Activated CD4-positive, alpha-beta memory T cell treated with anti-CD3 and anti-CD28 coated beads for 36 hours (primary cell): ENCODE measurements at regions not wholly inside any gene's neighbourhood (a gene's known extent, or its start where the extent isn't known, plus 50 kb on each side); places are given as distances from the start of the nearest gene placed in this dataset.

Source experiments
- CTCF ChIA-PET: fragments of 350-600 bp; sonication (Branson Sonifier 250); formaldehyde crosslinking; loops from one replicate; lab custom pipeline; 2021; ENCODE audit warnings: antibody characterized with exemption, inconsistent platforms; lab: Charles Lee
- POLR2A ChIA-PET: fragments of 350-600 bp; sonication (Branson Sonifier 250); formaldehyde crosslinking; loops from one replicate; lab custom pipeline; 2021; ENCODE audit warnings: antibody characterized with exemption; lab: Charles Lee
- DNase-seq: peaks from one replicate; pipeline ENCODE4 v3.0.0-alpha.2; 2020
- H3K27ac Mint-ChIP-seq: one replicate; pipeline ENCODE4 v1.8.0; 2021; ENCODE audit warnings: mixed read lengths
- H3K27me3 Mint-ChIP-seq: one replicate; pipeline ENCODE4 v1.8.0; 2021; ENCODE audit warnings: mixed read lengths
- H3K36me3 Mint-ChIP-seq: one replicate; pipeline ENCODE4 v1.8.0; 2021; ENCODE audit warnings: mixed read lengths
- H3K4me1 Mint-ChIP-seq: one replicate; pipeline ENCODE4 v1.8.0; 2021; ENCODE audit warnings: low read depth, mixed read lengths
- H3K4me3 Mint-ChIP-seq: one replicate; pipeline ENCODE4 v1.8.0; 2021; ENCODE audit warnings: mild to moderate bottlenecking, mixed read lengths
- H3K9me3 Mint-ChIP-seq: one replicate; pipeline ENCODE4 v1.8.0; 2021; ENCODE audit warnings: mixed read lengths
- intact Hi-C: fragments of 100-400 bp; cut with micrococcal nuclease; formaldehyde crosslinking; loops from one replicate; pipeline ENCODE4 v1.15.1; 2023

DNA sequence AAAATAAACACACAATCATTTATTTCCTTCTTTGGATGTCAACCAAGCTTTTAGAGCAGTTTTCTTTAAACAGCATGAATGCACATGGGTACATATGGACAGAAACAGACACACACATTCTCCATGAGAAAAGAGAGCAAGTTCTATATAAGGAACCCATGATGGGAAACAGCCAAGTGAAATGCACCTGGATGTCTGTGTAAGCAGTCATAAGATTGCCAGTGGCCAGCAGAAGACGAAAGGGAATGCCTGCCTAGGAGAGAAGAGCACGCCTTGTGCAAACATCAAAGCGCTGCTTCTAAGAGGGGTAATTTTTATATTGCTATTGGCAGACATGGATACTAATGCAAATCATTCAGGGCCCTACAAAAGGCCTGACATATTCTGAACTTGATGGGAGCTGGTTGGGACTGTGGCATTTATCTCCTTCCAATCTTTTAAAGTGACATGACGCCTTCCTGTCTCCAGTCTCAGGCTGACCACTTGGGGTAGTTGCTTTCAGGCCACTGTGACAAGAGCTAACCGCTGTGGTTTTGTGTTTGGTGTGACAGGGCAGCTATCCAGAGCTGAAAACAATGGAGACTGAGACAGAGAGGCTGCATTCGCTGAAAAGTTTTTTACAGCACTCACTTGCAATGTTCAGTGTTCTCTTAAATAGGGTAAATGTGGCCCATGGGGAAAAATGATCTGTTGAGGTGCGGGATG is 75.0 kb upstream of the DPT start:
- DNase-seq: no peak
- ChIA-PET POLR2A (no interaction called here), CTCF (no interaction called here)
- intact Hi-C loops: no loop called here
- Mint-ChIP-seq H3K36me3 (no peaks in the 10 kb centered on the region), H3K4me1 (no peaks in the 10 kb centered on the region), H3K4me3 (no peak overlapping the region), H3K27me3 (peaks cover 6% of the 10 kb centered on the region), H3K27ac (no peak overlapping the region), H3K9me3 (no peaks in the 10 kb centered on the region)

DNA sequence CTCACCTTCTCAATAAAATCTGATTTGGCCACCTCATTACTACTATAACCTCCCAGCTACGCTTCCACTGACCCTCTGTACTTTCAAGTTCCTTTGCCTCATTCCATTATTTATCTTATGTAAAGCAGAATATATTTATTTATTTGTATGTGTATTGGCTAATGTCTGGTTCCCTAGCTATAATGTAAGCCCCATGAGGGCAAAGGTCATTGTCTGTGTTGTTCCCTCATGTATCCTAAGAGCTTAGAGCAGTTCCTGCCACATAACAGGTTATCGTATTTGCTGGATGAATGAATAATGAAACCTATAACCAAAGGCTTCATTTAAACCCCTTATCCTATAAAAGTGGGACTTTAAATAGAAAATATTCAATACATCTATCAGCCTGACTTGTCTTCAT is 77.9 kb upstream of the DPT start:
- Mint-ChIP-seq H3K27ac (no peak overlapping the region), H3K36me3 (no peaks in the 10 kb centered on the region), H3K4me3 (no peak overlapping the region), H3K4me1 (no peaks in the 10 kb centered on the region), H3K9me3 (no peaks in the 10 kb centered on the region), H3K27me3 (peaks cover 9% of the 10 kb centered on the region)
- intact Hi-C loops: no loop called here
- POLR2A ChIA-PET: no interaction called here
- no peak for DNase-seq
- CTCF ChIA-PET: no interaction called here

DNA sequence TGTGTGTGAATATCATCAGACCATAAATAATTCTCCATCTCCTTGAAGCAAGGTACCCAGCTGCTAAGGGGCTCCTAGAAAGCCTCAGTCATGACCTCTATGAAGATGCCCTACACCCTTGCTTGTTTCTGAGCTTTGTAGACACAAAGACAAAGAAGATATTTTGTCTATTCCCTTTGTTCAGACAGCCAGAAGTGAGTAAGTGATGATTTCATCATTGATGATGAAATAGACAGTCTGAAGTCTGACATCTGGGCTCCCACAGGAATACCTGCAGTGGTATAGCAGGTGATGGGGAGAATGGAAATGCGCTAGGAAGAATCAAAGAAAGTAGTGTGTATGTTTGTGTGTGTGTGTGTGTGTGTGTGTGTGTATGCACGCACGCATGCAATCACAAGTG is 82.2 kb upstream of the DPT start:
- Mint-ChIP-seq H3K4me1 (no peaks in the 10 kb centered on the region), H3K9me3 (no peaks in the 10 kb centered on the region), H3K4me3 (no peak overlapping the region), H3K27me3 (peaks cover 12% of the 10 kb centered on the region), H3K36me3 (no peaks in the 10 kb centered on the region), H3K27ac (no peak overlapping the region)
- no peak for DNase-seq
- CTCF ChIA-PET: no interaction called here
- intact Hi-C loops: no loop called here
- POLR2A ChIA-PET: no interaction called here

DNA sequence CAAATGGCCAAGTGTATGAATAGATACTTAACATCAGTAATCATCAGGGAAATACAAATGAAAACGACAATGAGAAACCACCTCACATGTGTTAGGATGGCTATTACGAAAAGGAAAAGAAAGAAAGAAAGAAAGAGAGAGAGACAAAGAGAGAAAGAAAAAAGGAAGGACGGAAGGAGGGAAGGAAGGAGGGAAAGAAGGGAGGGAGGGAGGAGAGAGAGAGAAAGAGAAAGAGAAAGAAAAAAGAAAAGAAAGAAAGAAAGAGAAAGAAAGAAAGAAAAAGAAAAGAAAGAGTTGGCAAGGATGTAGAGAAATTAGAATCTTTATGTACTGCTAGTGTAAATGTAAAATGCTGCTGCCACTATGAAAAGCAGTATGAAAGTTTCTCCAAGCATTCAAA is 90.7 kb upstream of the DPT start:
- no peak for DNase-seq
- Mint-ChIP-seq H3K4me1 (peaks cover 14% of the 10 kb centered on the region), H3K4me3 (no peak overlapping the region), H3K36me3 (no peaks in the 10 kb centered on the region), H3K27me3 (peaks cover 6% of the 10 kb centered on the region), H3K9me3 (no peaks in the 10 kb centered on the region), H3K27ac (no peak overlapping the region)
- ChIA-PET POLR2A (no interaction called here), CTCF (no interaction called here)
- intact Hi-C loops: no loop called here

DNA sequence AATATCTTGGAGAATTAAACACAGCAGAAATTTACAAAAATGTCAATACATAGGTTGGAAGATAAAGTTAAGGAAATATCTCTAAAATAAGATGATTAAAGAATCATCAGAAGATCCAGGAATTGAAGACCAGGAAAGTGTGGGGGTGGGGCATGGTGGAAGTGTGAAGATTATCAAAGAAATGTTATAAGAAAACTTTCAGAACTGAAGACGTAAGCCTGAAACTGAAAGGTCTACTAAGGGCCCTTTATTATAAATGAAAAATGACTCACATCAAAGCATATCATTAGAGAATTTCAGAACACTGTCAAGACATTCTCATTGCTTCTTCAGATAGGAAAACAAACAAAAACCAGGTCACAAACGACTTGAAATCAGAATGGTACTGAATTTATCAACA is 92.4 kb upstream of the DPT start:
- peak; percentile 34 for DNase-seq
- POLR2A ChIA-PET: no interaction called here
- Mint-ChIP-seq H3K9me3 (no peaks in the 10 kb centered on the region), H3K4me3 (no peak overlapping the region), H3K27me3 (peaks cover 6% of the 10 kb centered on the region), H3K27ac (no peak overlapping the region), H3K4me1 (peaks cover 14% of the 10 kb centered on the region), H3K36me3 (no peaks in the 10 kb centered on the region)
- intact Hi-C loops: no loop called here
- CTCF ChIA-PET: no interaction called here

DNA sequence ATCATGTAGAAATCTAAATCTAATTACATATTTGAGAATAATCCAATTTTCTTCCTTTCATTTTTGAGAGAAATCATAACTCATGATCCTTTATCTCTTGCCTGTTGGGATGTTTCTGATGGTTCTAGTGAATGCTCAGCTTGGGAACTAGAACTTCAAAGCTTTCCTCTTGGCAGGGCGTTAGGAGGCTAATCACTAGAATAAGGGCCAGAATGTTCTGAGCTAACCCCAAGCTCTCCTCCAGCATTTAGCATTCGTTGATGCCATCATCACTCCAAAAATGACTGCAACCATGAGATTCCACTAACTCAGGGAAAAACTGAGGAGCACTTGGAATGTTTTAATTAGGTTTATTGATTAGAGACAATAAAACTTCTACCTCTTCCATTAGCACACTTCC is 93.9 kb upstream of the DPT start:
- CTCF ChIA-PET: no interaction called here
- POLR2A ChIA-PET: no interaction called here

DNA sequence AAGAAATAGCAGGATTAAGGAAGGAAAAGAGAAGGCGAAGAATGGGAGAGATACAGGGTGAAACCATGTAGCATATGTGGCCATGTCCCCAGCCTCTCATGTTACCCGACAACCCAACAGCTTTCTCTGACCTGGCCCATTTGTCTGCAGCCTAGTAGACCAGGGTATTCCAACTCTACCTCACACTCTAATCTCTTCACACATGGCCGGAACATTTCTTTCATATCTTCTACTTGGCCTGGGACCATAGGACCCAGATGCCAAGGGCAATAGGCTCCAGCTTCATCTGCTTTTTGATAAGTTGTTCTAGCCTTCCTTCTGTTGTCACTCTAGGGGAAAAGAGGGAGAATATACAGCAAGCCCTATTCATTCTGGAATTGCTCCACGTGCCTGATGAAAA is 95.0 kb upstream of the DPT start:
- ChIA-PET CTCF (no interaction called here), POLR2A (no interaction called here)
- no peaks in the 10 kb centered on the region for H3K36me3 Mint-ChIP-seq
- H3K27ac Mint-ChIP-seq: no peak overlapping the region
- H3K9me3 Mint-ChIP-seq: no peaks in the 10 kb centered on the region
- intact Hi-C loops: no loop called here
- H3K27me3 Mint-ChIP-seq: peaks cover 3% of the 10 kb centered on the region
- no peak for DNase-seq
- H3K4me3 Mint-ChIP-seq: no peak overlapping the region
- peaks cover 14% of the 10 kb centered on the region for H3K4me1 Mint-ChIP-seq

More for the DNA sequence above, 93.9 kb upstream of the DPT start:
- no peak overlapping the region for H3K27ac Mint-ChIP-seq
- no peaks in the 10 kb centered on the region for H3K9me3 Mint-ChIP-seq
- H3K27me3 Mint-ChIP-seq: peaks cover 3% of the 10 kb centered on the region
- no peak for DNase-seq
- H3K4me3 Mint-ChIP-seq: no peak overlapping the region
- H3K36me3 Mint-ChIP-seq: no peaks in the 10 kb centered on the region
- peaks cover 14% of the 10 kb centered on the region for H3K4me1 Mint-ChIP-seq
- intact Hi-C loops: no loop called here

DNA sequence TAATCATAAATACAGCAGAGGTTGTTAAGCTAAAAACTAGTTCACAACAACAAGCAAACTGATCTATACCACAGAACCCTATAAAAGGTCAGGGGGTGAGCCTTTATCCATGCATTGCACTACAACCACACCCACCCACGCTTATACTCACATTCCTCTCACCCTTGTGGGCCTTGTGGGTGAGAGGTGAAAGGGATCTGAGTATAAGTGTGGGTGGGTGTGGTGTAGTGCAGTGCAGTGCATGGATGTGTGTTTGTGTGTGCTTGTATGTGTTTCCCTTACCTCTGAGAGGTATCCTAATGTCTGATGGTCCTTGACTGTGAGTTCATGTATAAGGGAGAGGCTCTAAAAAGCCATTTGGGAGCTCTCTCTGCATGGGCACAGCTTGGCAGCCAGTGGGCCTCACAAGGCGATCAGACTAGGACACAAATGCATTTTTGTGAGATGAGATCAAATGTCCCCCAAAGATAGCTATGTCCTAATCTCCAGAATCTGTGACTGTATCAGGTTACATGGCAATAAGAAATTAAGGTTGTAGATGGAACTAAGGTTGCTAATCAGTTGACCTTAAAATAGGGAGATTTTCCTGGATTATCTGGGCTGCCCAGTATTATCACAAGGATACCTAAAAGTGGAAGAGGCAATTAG is 95.5 kb upstream of the DPT start:
- peaks cover 2% of the 10 kb centered on the region for H3K27me3 Mint-ChIP-seq
- peaks cover 14% of the 10 kb centered on the region for H3K4me1 Mint-ChIP-seq
- ChIA-PET CTCF (no interaction called here), POLR2A (no interaction called here)
- H3K9me3 Mint-ChIP-seq: no peaks in the 10 kb centered on the region
- no peak overlapping the region for H3K27ac Mint-ChIP-seq
- H3K36me3 Mint-ChIP-seq: no peaks in the 10 kb centered on the region
- intact Hi-C loops: no loop called here
- H3K4me3 Mint-ChIP-seq: no peak overlapping the region
- peak; percentile 14 for DNase-seq

DNA sequence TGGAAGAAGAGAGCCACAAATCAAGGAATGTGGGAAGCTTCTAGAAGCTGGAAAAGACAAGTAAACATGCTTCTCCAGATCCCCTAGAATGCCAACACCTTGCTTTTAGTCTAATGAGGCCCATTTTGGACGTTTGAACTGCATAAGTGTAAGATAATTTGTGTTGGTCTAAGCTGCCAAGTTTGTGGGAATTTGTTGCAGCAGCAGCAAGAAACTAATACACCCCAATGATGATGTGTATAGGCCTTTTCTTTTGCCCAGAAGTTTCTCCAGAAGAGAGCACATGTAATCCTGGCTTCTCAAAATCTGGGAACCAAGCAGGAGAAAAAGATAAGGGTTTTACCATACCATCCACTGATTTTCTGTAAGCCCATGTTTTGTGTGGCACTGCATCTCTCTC is 96.1 kb upstream of the DPT start:
- H3K4me1 Mint-ChIP-seq: peaks cover 14% of the 10 kb centered on the region
- POLR2A ChIA-PET: no interaction called here
- H3K4me3 Mint-ChIP-seq: no peak overlapping the region
- H3K27ac Mint-ChIP-seq: no peak overlapping the region
- H3K27me3 Mint-ChIP-seq: peaks cover 1% of the 10 kb centered on the region
- CTCF ChIA-PET: no interaction called here
- intact Hi-C loops: no loop called here
- DNase-seq: no peak
- H3K9me3 Mint-ChIP-seq: no peaks in the 10 kb centered on the region
- H3K36me3 Mint-ChIP-seq: no peaks in the 10 kb centered on the region

DNA sequence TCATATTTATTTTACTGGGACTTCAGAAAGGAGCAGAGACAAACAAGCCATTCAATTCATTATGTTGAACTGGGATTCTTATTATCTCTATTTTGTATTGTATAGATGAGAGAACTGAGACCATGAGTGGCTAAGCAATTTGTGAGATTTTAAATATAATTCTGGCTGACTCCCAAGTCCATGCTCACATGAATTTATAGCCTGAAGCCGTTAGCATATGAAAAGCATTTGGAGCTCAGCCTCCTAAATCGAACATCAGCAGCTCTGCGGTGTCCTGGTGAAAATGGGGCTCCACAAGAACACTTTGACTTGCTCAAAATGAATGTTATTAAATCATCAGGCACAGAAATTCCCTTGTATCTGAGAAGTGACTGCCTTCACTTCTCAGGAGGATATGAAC is 96.8 kb upstream of the DPT start:
- intact Hi-C loops: no loop called here
- no peaks in the 10 kb centered on the region for H3K9me3 Mint-ChIP-seq
- H3K4me1 Mint-ChIP-seq: peaks cover 11% of the 10 kb centered on the region
- POLR2A ChIA-PET: no interaction called here
- H3K27ac Mint-ChIP-seq: no peak overlapping the region
- DNase-seq: no peak
- H3K4me3 Mint-ChIP-seq: no peak overlapping the region
- H3K36me3 Mint-ChIP-seq: no peaks in the 10 kb centered on the region
- CTCF ChIA-PET: no interaction called here
- H3K27me3 Mint-ChIP-seq: peaks cover 1% of the 10 kb centered on the region

DNA sequence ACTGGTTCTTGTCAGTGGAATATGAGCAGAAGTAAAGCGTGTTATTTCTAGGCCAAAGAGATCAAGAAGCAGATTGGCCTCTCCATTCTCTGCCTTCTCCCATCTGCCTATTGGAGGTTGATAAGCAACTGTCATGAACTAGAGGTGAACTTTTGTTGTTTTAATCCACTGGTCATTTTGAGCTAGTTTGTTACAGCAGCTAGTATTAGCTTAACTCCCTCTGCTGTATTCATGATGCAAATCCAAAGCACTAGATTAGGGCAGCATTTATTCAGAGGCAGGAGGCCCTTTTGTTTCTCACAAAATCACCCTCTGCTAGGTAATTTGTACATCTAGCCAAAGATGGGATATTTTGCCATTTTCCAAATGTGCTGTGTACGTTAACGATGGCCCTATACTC is 97.3 kb upstream of the DPT start:
- DNase-seq: no peak
- CTCF ChIA-PET: no interaction called here
- H3K36me3 Mint-ChIP-seq: no peaks in the 10 kb centered on the region
- H3K4me1 Mint-ChIP-seq: peaks cover 10% of the 10 kb centered on the region
- intact Hi-C loops: no loop called here
- H3K9me3 Mint-ChIP-seq: no peaks in the 10 kb centered on the region
- POLR2A ChIA-PET: no interaction called here
- H3K27ac Mint-ChIP-seq: no peak overlapping the region
- H3K27me3 Mint-ChIP-seq: peaks cover 1% of the 10 kb centered on the region
- H3K4me3 Mint-ChIP-seq: no peak overlapping the region

DNA sequence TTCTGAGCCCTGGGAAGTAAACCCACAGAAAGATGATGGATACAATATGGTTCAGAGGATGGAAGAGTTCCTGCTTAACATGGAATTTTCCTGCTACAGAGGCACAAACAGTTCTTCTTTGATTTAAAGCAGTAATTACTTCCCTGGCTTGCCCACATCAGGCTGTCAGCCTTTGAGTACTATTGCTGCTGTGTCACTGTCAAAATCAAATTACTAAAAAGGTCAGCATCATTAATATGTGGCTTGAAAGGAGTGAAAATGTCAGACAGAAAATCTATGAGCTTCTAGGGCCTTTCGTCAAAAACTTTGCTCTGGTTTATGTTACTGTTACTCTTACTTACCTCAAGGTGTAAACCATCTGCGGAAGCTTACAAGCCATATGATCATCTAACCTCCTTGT is 98.6 kb upstream of the DPT start:
- Mint-ChIP-seq H3K36me3 (no peaks in the 10 kb centered on the region), H3K4me1 (peaks cover 4% of the 10 kb centered on the region), H3K4me3 (no peak overlapping the region), H3K27ac (no peak overlapping the region), H3K27me3 (no peaks in the 10 kb centered on the region), H3K9me3 (no peaks in the 10 kb centered on the region)
- CTCF ChIA-PET: no interaction called here
- POLR2A ChIA-PET: no interaction called here
- intact Hi-C loops: no loop called here
- DNase-seq: no peak

DNA sequence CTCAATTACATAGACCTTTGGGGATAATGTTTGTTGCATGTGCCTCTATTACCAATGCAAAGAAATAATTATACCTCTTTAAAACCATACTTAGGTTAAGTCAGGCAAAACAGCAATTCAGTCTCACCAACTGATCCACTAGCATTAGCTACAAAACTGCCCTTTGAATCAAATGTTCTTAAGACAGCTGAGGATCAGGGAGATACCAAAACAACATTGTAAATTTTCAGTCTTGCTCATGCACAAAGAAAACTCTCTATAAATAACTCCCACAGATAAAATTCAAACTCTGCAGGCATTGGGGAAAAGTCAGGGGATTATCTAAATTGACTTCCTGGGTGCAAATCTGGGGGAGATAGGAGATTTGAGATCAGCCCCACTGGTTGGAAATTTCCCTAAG is 100.9 kb upstream of the DPT start:
- CTCF ChIA-PET: no interaction called here
- H3K36me3 Mint-ChIP-seq: no peaks in the 10 kb centered on the region
- no peaks in the 10 kb centered on the region for H3K27me3 Mint-ChIP-seq
- DNase-seq: no peak
- intact Hi-C loops: no loop called here
- H3K4me1 Mint-ChIP-seq: peaks cover 10% of the 10 kb centered on the region
- no peak overlapping the region for H3K27ac Mint-ChIP-seq
- no peaks in the 10 kb centered on the region for H3K9me3 Mint-ChIP-seq
- POLR2A ChIA-PET: no interaction called here
- no peak overlapping the region for H3K4me3 Mint-ChIP-seq
